ENCODE measurements at regions not wholly inside any gene's neighbourhood (a gene's known extent, or its start where the extent isn't known, plus 50 kb on each side); places are given as distances from the start of the nearest gene placed in this dataset.

GRCh38 chr5:130541617-130542221 is 623.3 kb downstream of the HINT1 start:
- 50% methylated on average over 1 of the region's 3 CpGs for WGBS (ENCODE audit: insufficient coverage)
- no peak overlapping the region for H3K27ac ChIP-seq (ENCODE audit: insufficient read depth in 1 of 2, low read depth in 1 of 2, low read length in 2 of 2, poor library complexity in 1 of 2, severe bottlenecking in 2 of 2)
- peaks cover 0 to 28% (median 15%) of the 10 kb centered on the region in 5 experiments for H3K9me3 ChIP-seq (ENCODE audit: control extremely low read depth in 1 of 5, control insufficient read depth in 4 of 5, insufficient read depth in 2 of 5, low read depth in 1 of 5, low read length in 4 of 5)

GRCh38 chr5:130536691-130537090 is 628.4 kb downstream of the HINT1 start:
- Histone ChIP-seq H3K4me1 (ENCODE audit: control extremely low read depth in 1 of 4, control insufficient read depth in 4 of 4, insufficient read depth in 4 of 4, low read length in 3 of 4) (no peaks in the 10 kb centered on the region), H3K27me3 (replicated peaks in 2 of 5; ENCODE audit: control insufficient read depth in 4 of 5, insufficient read depth in 5 of 5, low read length in 4 of 5) (no peaks in the 10 kb centered on the region), H3K36me3 (ENCODE audit: control insufficient read depth in 4 of 4, insufficient read depth in 4 of 4, low read length in 3 of 4) (no peaks in the 10 kb centered on the region), H3K27ac (ENCODE audit: insufficient read depth in 1 of 2, low read depth in 1 of 2, low read length in 2 of 2, poor library complexity in 1 of 2, severe bottlenecking in 2 of 2) (no peak overlapping the region), H3K9me3 (ENCODE audit: control extremely low read depth in 1 of 5, control insufficient read depth in 4 of 5, insufficient read depth in 2 of 5, low read depth in 1 of 5, low read length in 4 of 5) (no peaks in the 10 kb centered on the region), H3K4me3 (ENCODE audit: control insufficient read depth in 1 of 7, extremely low read depth in 1 of 7, insufficient read depth in 4 of 7, low read depth in 2 of 7, low read length in 6 of 7) (no peak overlapping the region)
- WGBS (ENCODE audit: insufficient coverage): 100% methylated on average over 1 of the region's 1 CpG
- ChIA-PET CTCF (interaction anchor here (1.9 kb wide), 1 partner anchor 26 kb away, joined by 5 read pairs; no protein-coding TSS in a partner anchor), POLR2A (interaction anchor here (0.6 kb wide), 1 partner anchor 577 kb away, joined by 3 read pairs; no protein-coding TSS in a partner anchor)
- DNase-seq: no peak

More at GRCh38 chr5:130541617-130542221, 623.3 kb downstream of the HINT1 start:
- peak; percentile 14 to 72 (median 55) for DNase-seq
- POLR2A ChIA-PET: no interaction called here
- H3K36me3 ChIP-seq (ENCODE audit: control insufficient read depth in 4 of 4, insufficient read depth in 4 of 4, low read length in 3 of 4): no peaks in the 10 kb centered on the region
- peaks cover 0 to 3% (median 0%) of the 10 kb centered on the region in 4 experiments for H3K4me1 ChIP-seq (ENCODE audit: control extremely low read depth in 1 of 4, control insufficient read depth in 4 of 4, insufficient read depth in 4 of 4, low read length in 3 of 4)
- no peak overlapping the region for H3K4me3 ChIP-seq (ENCODE audit: control insufficient read depth in 1 of 7, extremely low read depth in 1 of 7, insufficient read depth in 4 of 7, low read depth in 2 of 7, low read length in 6 of 7)
- CTCF ChIA-PET: no interaction called here
- H3K27me3 ChIP-seq (replicated peaks in 2 of 5; ENCODE audit: control insufficient read depth in 4 of 5, insufficient read depth in 5 of 5, low read length in 4 of 5): no peaks in the 10 kb centered on the region

- H3K27ac ChIP-seq (ENCODE audit: insufficient read depth in 1 of 2, low read depth in 1 of 2, low read length in 2 of 2, poor library complexity in 1 of 2, severe bottlenecking in 2 of 2): no peak overlapping the region
- ChIA-PET POLR2A (no interaction called here), CTCF (no interaction called here)
Measured at GRCh38 chr5:130532786-130533185, 628.5 kb downstream of the CHSY3 start.

GRCh38 chr5:130529511-130530485 is 625.5 kb downstream of the CHSY3 start:
- WGBS (ENCODE audit: insufficient coverage): 100% methylated on average over 4 of the region's 8 CpGs
- DNase-seq: no peak
- ChIA-PET CTCF (no interaction called here), POLR2A (no interaction called here)
- Histone ChIP-seq H3K9me3 (ENCODE audit: control extremely low read depth in 1 of 5, control insufficient read depth in 4 of 5, insufficient read depth in 2 of 5, low read depth in 1 of 5, low read length in 4 of 5) (no peaks in the 10 kb centered on the region), H3K4me3 (ENCODE audit: control insufficient read depth in 1 of 7, extremely low read depth in 1 of 7, insufficient read depth in 4 of 7, low read depth in 2 of 7, low read length in 6 of 7) (no peak overlapping the region), H3K27me3 (replicated peaks in 2 of 5; ENCODE audit: control insufficient read depth in 4 of 5, insufficient read depth in 5 of 5, low read length in 4 of 5) (no peaks in the 10 kb centered on the region), H3K4me1 (ENCODE audit: control extremely low read depth in 1 of 4, control insufficient read depth in 4 of 4, insufficient read depth in 4 of 4, low read length in 3 of 4) (no peaks in the 10 kb centered on the region), H3K36me3 (ENCODE audit: control insufficient read depth in 4 of 4, insufficient read depth in 4 of 4, low read length in 3 of 4) (no peaks in the 10 kb centered on the region), H3K27ac (ENCODE audit: insufficient read depth in 1 of 2, low read depth in 1 of 2, low read length in 2 of 2, poor library complexity in 1 of 2, severe bottlenecking in 2 of 2) (no peak overlapping the region)

More at GRCh38 chr5:130532786-130533185, 628.5 kb downstream of the CHSY3 start:
- Histone ChIP-seq H3K4me3 (ENCODE audit: control insufficient read depth in 1 of 7, extremely low read depth in 1 of 7, insufficient read depth in 4 of 7, low read depth in 2 of 7, low read length in 6 of 7) (no peak overlapping the region), H3K27me3 (replicated peaks in 2 of 5; ENCODE audit: control insufficient read depth in 4 of 5, insufficient read depth in 5 of 5, low read length in 4 of 5) (no peaks in the 10 kb centered on the region), H3K36me3 (ENCODE audit: control insufficient read depth in 4 of 4, insufficient read depth in 4 of 4, low read length in 3 of 4) (no peaks in the 10 kb centered on the region), H3K9me3 (ENCODE audit: control extremely low read depth in 1 of 5, control insufficient read depth in 4 of 5, insufficient read depth in 2 of 5, low read depth in 1 of 5, low read length in 4 of 5) (no peaks in the 10 kb centered on the region), H3K4me1 (ENCODE audit: control extremely low read depth in 1 of 4, control insufficient read depth in 4 of 4, insufficient read depth in 4 of 4, low read length in 3 of 4) (no peaks in the 10 kb centered on the region)
- DNase-seq: no peak

GRCh38 chr5:130529111-130529510 is 624.8 kb downstream of the CHSY3 start:
- POLR2A ChIA-PET: no interaction called here
- no peak for DNase-seq
- no peaks in the 10 kb centered on the region for H3K4me1 ChIP-seq (ENCODE audit: control extremely low read depth in 1 of 4, control insufficient read depth in 4 of 4, insufficient read depth in 4 of 4, low read length in 3 of 4)
- H3K4me3 ChIP-seq (ENCODE audit: control insufficient read depth in 1 of 7, extremely low read depth in 1 of 7, insufficient read depth in 4 of 7, low read depth in 2 of 7, low read length in 6 of 7): no peak overlapping the region
- no peaks in the 10 kb centered on the region for H3K27me3 ChIP-seq (replicated peaks in 2 of 5; ENCODE audit: control insufficient read depth in 4 of 5, insufficient read depth in 5 of 5, low read length in 4 of 5)
- H3K9me3 ChIP-seq (ENCODE audit: control extremely low read depth in 1 of 5, control insufficient read depth in 4 of 5, insufficient read depth in 2 of 5, low read depth in 1 of 5, low read length in 4 of 5): no peaks in the 10 kb centered on the region
- 100% methylated on average over 1 of the region's 1 CpG for WGBS (ENCODE audit: insufficient coverage)
- H3K36me3 ChIP-seq (ENCODE audit: control insufficient read depth in 4 of 4, insufficient read depth in 4 of 4, low read length in 3 of 4): no peaks in the 10 kb centered on the region
- H3K27ac ChIP-seq (ENCODE audit: insufficient read depth in 1 of 2, low read depth in 1 of 2, low read length in 2 of 2, poor library complexity in 1 of 2, severe bottlenecking in 2 of 2): no peak overlapping the region
- CTCF ChIA-PET: no interaction called here

GRCh38 chr5:130528474-130528873 is 624.2 kb downstream of the CHSY3 start:
- Histone ChIP-seq H3K27me3 (replicated peaks in 2 of 5; ENCODE audit: control insufficient read depth in 4 of 5, insufficient read depth in 5 of 5, low read length in 4 of 5) (no peaks in the 10 kb centered on the region), H3K9me3 (ENCODE audit: control extremely low read depth in 1 of 5, control insufficient read depth in 4 of 5, insufficient read depth in 2 of 5, low read depth in 1 of 5, low read length in 4 of 5) (no peaks in the 10 kb centered on the region), H3K4me3 (ENCODE audit: control insufficient read depth in 1 of 7, extremely low read depth in 1 of 7, insufficient read depth in 4 of 7, low read depth in 2 of 7, low read length in 6 of 7) (no peak overlapping the region), H3K36me3 (ENCODE audit: control insufficient read depth in 4 of 4, insufficient read depth in 4 of 4, low read length in 3 of 4) (no peaks in the 10 kb centered on the region), H3K27ac (ENCODE audit: insufficient read depth in 1 of 2, low read depth in 1 of 2, low read length in 2 of 2, poor library complexity in 1 of 2, severe bottlenecking in 2 of 2) (no peak overlapping the region), H3K4me1 (ENCODE audit: control extremely low read depth in 1 of 4, control insufficient read depth in 4 of 4, insufficient read depth in 4 of 4, low read length in 3 of 4) (no peaks in the 10 kb centered on the region)
- DNase-seq: no peak
- CTCF ChIA-PET: no interaction called here
- POLR2A ChIA-PET: no interaction called here

- DNase-seq: no peak
- Histone ChIP-seq H3K4me1 (ENCODE audit: control extremely low read depth in 1 of 4, control insufficient read depth in 4 of 4, insufficient read depth in 4 of 4, low read length in 3 of 4) (no peaks in the 10 kb centered on the region), H3K27ac (ENCODE audit: insufficient read depth in 1 of 2, low read depth in 1 of 2, low read length in 2 of 2, poor library complexity in 1 of 2, severe bottlenecking in 2 of 2) (no peak overlapping the region), H3K4me3 (ENCODE audit: control insufficient read depth in 1 of 7, extremely low read depth in 1 of 7, insufficient read depth in 4 of 7, low read depth in 2 of 7, low read length in 6 of 7) (no peak overlapping the region), H3K27me3 (replicated peaks in 2 of 5; ENCODE audit: control insufficient read depth in 4 of 5, insufficient read depth in 5 of 5, low read length in 4 of 5) (no peaks in the 10 kb centered on the region), H3K9me3 (ENCODE audit: control extremely low read depth in 1 of 5, control insufficient read depth in 4 of 5, insufficient read depth in 2 of 5, low read depth in 1 of 5, low read length in 4 of 5) (no peaks in the 10 kb centered on the region), H3K36me3 (ENCODE audit: control insufficient read depth in 4 of 4, insufficient read depth in 4 of 4, low read length in 3 of 4) (no peaks in the 10 kb centered on the region)
- POLR2A ChIA-PET: no interaction called here
- WGBS (ENCODE audit: insufficient coverage): 80% methylated on average over 1 of the region's 3 CpGs
- CTCF ChIA-PET: no interaction called here
Measured at GRCh38 chr5:130526708-130527107, 622.4 kb downstream of the CHSY3 start.

All from common myeloid progenitor, CD34-positive (primary cell).